PFSK-1 (cell line): ENCODE measurements at regions not wholly inside any gene's neighbourhood (a gene's known extent, or its start where the extent isn't known, plus 50 kb on each side); places are given as distances from the start of the nearest gene placed in this dataset.

Experiments used
- POLR2AphosphoS5 ChIP-seq: IDR thresholded peaks from 2 replicates; pipeline ENCODE4 v1.6.1; 2012; ENCODE audit warnings: low read depth, mild to moderate bottlenecking, control low read depth, low read length, moderate library complexity
- REST ChIP-seq, 2 experiments: IDR thresholded peaks; 2 replicates each; pipeline versions ENCODE4 v1.6.1 to v1.8.0; 2011 to 2012; ENCODE audit warnings: low read depth in 2 of 2, low read length in 2 of 2, control low read depth in 1 of 2, inconsistent platforms in 1 of 2, mild to moderate bottlenecking in 1 of 2, moderate library complexity in 1 of 2; ENCODE audit not compliant: insufficient read depth in 1 of 2

- no peak for TF ChIP-seq POLR2AphosphoS5
- no peak for TF ChIP-seq REST (IDR thresholded peaks at IDR 0.05; ENCODE audit: insufficient read depth in 1 of 2, low read depth in 2 of 2, low read length in 2 of 2)
Measured at GRCh38 chr11:115911613-115912346, 407.6 kb upstream of the CADM1 start.
